ENCODE measurements at regions not wholly inside any gene's neighbourhood (a gene's known extent, or its start where the extent isn't known, plus 50 kb on each side); places are given as distances from the start of the nearest gene placed in this dataset.

DNA sequence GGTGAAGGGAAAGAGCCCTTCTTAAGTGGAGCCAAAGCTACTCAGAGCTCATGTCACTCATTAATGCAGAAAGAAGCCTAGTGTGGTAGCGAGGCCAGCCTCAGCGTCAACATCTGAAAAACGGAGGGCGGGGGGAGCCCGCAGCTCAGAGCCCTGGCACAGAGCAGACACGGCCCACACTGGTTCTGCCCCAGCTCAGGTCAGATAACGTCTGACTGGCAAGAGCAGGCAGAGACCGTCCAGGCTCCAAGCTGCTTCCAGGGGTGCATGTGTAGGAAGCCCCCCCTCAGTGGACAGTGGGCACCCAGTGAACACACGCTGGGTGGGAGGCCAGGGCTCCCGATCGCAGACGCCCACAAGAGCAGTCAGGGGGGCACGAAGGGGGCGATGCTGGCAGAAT is 100.8 kb downstream of the SHANK2 start:
- TF ChIP-seq, protein P1, sequence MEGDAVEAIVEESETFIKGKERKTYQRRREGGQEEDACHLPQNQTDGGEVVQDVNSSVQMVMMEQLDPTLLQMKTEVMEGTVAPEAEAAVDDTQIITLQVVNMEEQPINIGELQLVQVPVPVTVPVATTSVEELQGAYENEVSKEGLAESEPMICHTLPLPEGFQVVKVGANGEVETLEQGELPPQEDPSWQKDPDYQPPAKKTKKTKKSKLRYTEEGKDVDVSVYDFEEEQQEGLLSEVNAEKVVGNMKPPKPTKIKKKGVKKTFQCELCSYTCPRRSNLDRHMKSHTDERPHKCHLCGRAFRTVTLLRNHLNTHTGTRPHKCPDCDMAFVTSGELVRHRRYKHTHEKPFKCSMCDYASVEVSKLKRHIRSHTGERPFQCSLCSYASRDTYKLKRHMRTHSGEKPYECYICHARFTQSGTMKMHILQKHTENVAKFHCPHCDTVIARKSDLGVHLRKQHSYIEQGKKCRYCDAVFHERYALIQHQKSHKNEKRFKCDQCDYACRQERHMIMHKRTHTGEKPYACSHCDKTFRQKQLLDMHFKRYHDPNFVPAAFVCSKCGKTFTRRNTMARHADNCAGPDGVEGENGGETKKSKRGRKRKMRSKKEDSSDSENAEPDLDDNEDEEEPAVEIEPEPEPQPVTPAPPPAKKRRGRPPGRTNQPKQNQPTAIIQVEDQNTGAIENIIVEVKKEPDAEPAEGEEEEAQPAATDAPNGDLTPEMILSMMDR (IDR thresholded peaks at IDR 0.05): no peak
- TF ChIP-seq EZH2 (IDR thresholded peaks at IDR 0.05): no peak
- no peak for TF ChIP-seq EZH2phosphoT487 (IDR thresholded peaks at IDR 0.05)
